Ascending aorta (tissue), 2 donors: ENCODE measurements at regions not wholly inside any gene's neighbourhood (a gene's known extent, or its start where the extent isn't known, plus 50 kb on each side); places are given as distances from the start of the nearest gene placed in this dataset.
"Not testable (repeated sequence)": the region's sequence is repeated elsewhere in the genome, so short reads cannot be mapped to it uniquely, and the experiment has no call there.

Source experiments
- DNase-seq, 2 donors: peaks; one replicate each; pipeline ENCODE4 v3.0.0-alpha.2; 2019; ENCODE audit warnings: low spot score in 2 of 2
- H3K27ac ChIP-seq, 2 donors: fragments of 200-600 bp; sonication (generic); one replicate each; pipeline ENCODE4 v1.5.1; 2016 to 2017; ENCODE audit warnings: mild to moderate bottlenecking in 1 of 2
- H3K27me3 ChIP-seq: fragments of 200-600 bp; sonication (generic); one replicate; pipeline ENCODE4 v1.5.1; 2017
- H3K36me3 ChIP-seq, 2 donors: fragments of 200-600 bp; sonication (generic); one replicate each; pipeline ENCODE4 v1.5.1; 2016
- H3K4me1 ChIP-seq, 2 donors: fragments of 200-600 bp; sonication (generic); one replicate each; pipeline ENCODE4 v1.5.1; 2016 to 2017; ENCODE audit warnings: mild to moderate bottlenecking in 1 of 2
- H3K4me3 ChIP-seq, 2 donors: fragments of 200-600 bp; sonication (generic); one replicate each; pipeline ENCODE4 v1.5.1; 2016 to 2017; ENCODE audit warnings: mild to moderate bottlenecking in 1 of 2
- H3K9me3 ChIP-seq, 2 donors: fragments of 200-600 bp; sonication (generic); one replicate each; pipeline ENCODE4 v1.5.1; 2016
- CTCF ChIP-seq, 3 experiments: fragments of 200-600 bp in 2 of 3; fragments of 450-650 bp in 1 of 3; sonication (generic) in 2 of 3; IDR thresholded peaks; one replicate each; pipeline ENCODE4 v1.5.1; 2016 to 2019; ENCODE audit warnings: antibody characterized with exemption in 3 of 3, mild to moderate bottlenecking in 1 of 3, moderate library complexity in 1 of 3
- intact Hi-C: fragments of 100-400 bp; cut with DNase I; formaldehyde crosslinking; loops from one replicate; pipeline ENCODE4 v1.15.1; 2023

- Histone ChIP-seq H3K9me3 (no peaks in the 10 kb centered on the region), H3K27me3 (no peaks in the 10 kb centered on the region), H3K4me3 (no peak overlapping the region), H3K27ac (no peak overlapping the region), H3K4me1 (no peaks in the 10 kb centered on the region), H3K36me3 (no peaks in the 10 kb centered on the region)
- intact Hi-C loops = no loop called here
- TF ChIP-seq CTCF (IDR thresholded peaks at IDR 0.05) = no peak
- DNase-seq = no peak
These were observed 59.5 kb upstream of the SLC2A1 start for GRCh38 chr1:43018121-43018520.

GRCh38 chr1:43015269-43015668 lies 56.6 kb upstream of the SLC2A1 start:
- H3K4me1 ChIP-seq = no peaks in the 10 kb centered on the region
- intact Hi-C loops = no loop called here
- H3K4me3 ChIP-seq = no peak overlapping the region
- DNase-seq = no peak
- TF ChIP-seq CTCF (IDR thresholded peaks at IDR 0.05) = no peak
- H3K9me3 ChIP-seq = no peaks in the 10 kb centered on the region
- no peaks in the 10 kb centered on the region for H3K27me3 ChIP-seq
- no peak overlapping the region for H3K27ac ChIP-seq
- no peaks in the 10 kb centered on the region for H3K36me3 ChIP-seq

- DNase-seq, H3K4me1 ChIP-seq, H3K27ac ChIP-seq, H3K9me3 ChIP-seq, H3K27me3 ChIP-seq, H3K4me3 ChIP-seq, intact Hi-C loops, H3K36me3 ChIP-seq: not testable (repeated sequence)
These were observed 55.9 kb upstream of the SLC2A1 start for GRCh38 chr1:43014579-43014978.

- H3K9me3 ChIP-seq = no peaks in the 10 kb centered on the region
- H3K27me3 ChIP-seq = no peaks in the 10 kb centered on the region
- no peak overlapping the region for H3K27ac ChIP-seq
- no peak overlapping the region for H3K4me3 ChIP-seq
- TF ChIP-seq CTCF (IDR thresholded peaks at IDR 0.05) = no peak
- DNase-seq = no peak
- H3K4me1 ChIP-seq = no peaks in the 10 kb centered on the region
- no peaks in the 10 kb centered on the region for H3K36me3 ChIP-seq
- intact Hi-C loops = no loop called here
These were observed 52.4 kb upstream of the SLC2A1 start for GRCh38 chr1:43011020-43011419.

GRCh38 chr1:43009274-43009673 lies 50.6 kb upstream of the SLC2A1 start:
- TF ChIP-seq CTCF (IDR thresholded peaks at IDR 0.05) = no peak

GRCh38 chr1:43008115-43009060 lies 49.7 kb upstream of the SLC2A1 start:
- no peak for DNase-seq
- TF ChIP-seq CTCF (IDR thresholded peaks at IDR 0.05) = no peak
- H3K9me3 ChIP-seq = no peaks in the 10 kb centered on the region
- no peaks in the 10 kb centered on the region for H3K36me3 ChIP-seq
- H3K27ac ChIP-seq = no peak overlapping the region
- H3K4me1 ChIP-seq = no peaks in the 10 kb centered on the region
- no peak overlapping the region for H3K4me3 ChIP-seq
- intact Hi-C loops = no loop called here
- H3K27me3 ChIP-seq = no peaks in the 10 kb centered on the region

More at GRCh38 chr1:43009274-43009673, 50.6 kb upstream of the SLC2A1 start:
- Histone ChIP-seq H3K36me3 (no peaks in the 10 kb centered on the region), H3K27me3 (no peaks in the 10 kb centered on the region), H3K9me3 (no peaks in the 10 kb centered on the region), H3K4me1 (no peaks in the 10 kb centered on the region), H3K27ac (no peak overlapping the region), H3K4me3 (no peak overlapping the region)
- no peak for DNase-seq
- intact Hi-C loops = no loop called here
